GM06990 (cell line): ENCODE measurements at regions not wholly inside any gene's neighbourhood (a gene's known extent, or its start where the extent isn't known, plus 50 kb on each side); places are given as distances from the start of the nearest gene placed in this dataset.

Source experiments
- DNase-seq: peaks from one replicate; pipeline ENCODE4 v3.0.0-alpha.2; 2011; ENCODE audit not compliant: insufficient read length; ENCODE audit errors: extremely low read depth
- H3K27me3 ChIP-seq: replicated peaks from 2 replicates; pipeline ENCODE4 v1.6.0; 2011; ENCODE audit warnings: low read length; ENCODE audit not compliant: control insufficient read depth, insufficient read depth
- H3K36me3 ChIP-seq: 2 replicates; pipeline ENCODE4 v1.5.1; 2011; ENCODE audit warnings: low read length; ENCODE audit not compliant: control insufficient read depth, insufficient read depth
- H3K4me3 ChIP-seq: replicated peaks from 2 replicates; pipeline ENCODE4 v1.5.1; 2011; ENCODE audit warnings: low read depth, mild to moderate bottlenecking, control low read depth, low read length
- TF ChIP-seq, protein P1 (sequence below): IDR thresholded peaks from 2 replicates; pipeline ENCODE4 v1.5.1; 2011; ENCODE audit warnings: low read length, control low read depth, mild to moderate bottlenecking, inconsistent platforms; ENCODE audit not compliant: insufficient read depth, poor library complexity, severe bottlenecking

DNA sequence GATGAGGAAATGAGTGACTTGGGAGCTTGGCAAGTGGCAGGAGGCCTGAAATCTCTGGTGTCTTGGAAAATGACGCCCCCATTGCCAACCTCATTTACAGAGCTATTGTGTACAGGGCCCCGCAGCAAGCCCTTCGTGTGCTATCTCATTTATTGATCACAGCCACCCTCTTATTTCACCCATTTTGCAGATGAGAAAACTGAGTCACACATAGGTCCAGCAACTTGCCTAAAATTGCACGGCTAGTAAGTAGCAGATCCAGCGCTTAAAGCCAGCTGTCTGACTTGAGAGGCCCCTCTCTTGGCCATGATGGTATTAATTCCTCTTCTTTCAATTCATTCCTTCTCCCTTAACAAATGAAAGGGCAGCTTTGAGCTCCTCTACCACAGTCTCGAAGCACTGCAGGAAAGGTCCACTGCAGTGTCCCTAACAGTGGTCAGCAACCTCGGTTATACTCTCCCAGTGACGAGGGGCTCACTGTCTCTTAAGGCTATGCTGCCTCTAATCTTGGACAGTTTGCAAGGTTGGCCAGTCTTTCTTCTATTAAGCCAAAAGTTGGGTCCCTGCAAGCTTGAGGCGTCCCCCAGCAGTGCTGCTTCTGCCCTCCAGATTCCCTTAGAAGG, 162.2 kb downstream of the COPRS start:
- no peak for DNase-seq
- TF ChIP-seq, protein P1, sequence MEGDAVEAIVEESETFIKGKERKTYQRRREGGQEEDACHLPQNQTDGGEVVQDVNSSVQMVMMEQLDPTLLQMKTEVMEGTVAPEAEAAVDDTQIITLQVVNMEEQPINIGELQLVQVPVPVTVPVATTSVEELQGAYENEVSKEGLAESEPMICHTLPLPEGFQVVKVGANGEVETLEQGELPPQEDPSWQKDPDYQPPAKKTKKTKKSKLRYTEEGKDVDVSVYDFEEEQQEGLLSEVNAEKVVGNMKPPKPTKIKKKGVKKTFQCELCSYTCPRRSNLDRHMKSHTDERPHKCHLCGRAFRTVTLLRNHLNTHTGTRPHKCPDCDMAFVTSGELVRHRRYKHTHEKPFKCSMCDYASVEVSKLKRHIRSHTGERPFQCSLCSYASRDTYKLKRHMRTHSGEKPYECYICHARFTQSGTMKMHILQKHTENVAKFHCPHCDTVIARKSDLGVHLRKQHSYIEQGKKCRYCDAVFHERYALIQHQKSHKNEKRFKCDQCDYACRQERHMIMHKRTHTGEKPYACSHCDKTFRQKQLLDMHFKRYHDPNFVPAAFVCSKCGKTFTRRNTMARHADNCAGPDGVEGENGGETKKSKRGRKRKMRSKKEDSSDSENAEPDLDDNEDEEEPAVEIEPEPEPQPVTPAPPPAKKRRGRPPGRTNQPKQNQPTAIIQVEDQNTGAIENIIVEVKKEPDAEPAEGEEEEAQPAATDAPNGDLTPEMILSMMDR: no peak
- no peaks in the 10 kb centered on the region for H3K36me3 ChIP-seq
- no peak overlapping the region for H3K4me3 ChIP-seq
- no peaks in the 10 kb centered on the region for H3K27me3 ChIP-seq

DNA sequence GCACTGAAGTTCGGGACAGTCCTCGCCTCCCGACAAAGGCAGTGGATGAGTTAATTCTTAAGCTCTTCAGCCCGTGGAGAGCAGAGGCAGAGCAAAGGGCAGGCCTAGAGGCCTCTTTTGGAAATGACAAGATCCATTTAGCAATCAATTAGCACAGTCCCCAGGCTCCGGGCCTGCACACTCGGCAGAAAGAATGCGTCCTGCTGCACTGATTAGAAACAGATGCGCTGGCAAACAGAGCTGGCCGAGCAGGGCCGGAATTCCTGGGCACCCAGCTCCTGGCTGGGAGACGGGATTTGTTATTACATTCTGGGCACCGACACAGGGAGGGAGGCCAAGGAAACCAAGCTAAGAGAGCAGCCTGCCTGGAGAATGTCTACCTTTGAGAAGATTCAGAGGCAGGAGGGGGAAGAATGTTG, 162.9 kb downstream of the COPRS start:
- no peak for DNase-seq
- Histone ChIP-seq H3K36me3 (no peaks in the 10 kb centered on the region), H3K4me3 (no peak overlapping the region), H3K27me3 (no peaks in the 10 kb centered on the region)
- TF ChIP-seq, protein P1: no peak

DNA sequence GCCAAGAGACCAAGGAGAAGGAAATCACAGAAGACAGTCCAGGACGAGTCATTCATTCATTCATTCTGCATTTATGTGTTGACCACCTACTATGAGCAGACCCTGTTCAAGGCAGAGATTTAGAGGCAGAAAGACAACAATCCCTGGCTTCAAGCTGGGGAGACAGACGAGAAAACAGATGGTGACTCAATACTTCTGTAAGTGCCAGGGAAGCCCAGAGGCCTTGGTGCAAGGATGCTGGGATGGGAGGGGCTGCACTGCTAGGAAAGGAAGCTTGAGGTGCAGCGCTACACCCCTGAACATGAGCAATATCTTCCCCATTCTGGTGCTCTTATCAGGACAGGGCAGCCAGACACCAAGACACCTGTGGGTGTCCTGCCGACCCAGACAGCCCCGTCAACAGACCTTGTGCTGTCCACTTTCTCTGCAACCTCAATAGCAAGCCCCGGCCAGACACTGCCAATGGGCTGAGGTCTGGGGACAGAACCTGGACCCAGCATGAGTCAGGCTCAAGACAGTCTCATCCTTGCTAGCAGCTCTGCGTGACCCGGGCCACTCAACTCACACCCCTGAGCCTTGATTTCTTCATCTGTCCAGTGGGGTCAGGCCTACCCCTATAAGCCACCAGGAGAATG, 163.5 kb downstream of the COPRS start:
- DNase-seq: no peak
- Histone ChIP-seq H3K36me3 (no peaks in the 10 kb centered on the region), H3K4me3 (no peak overlapping the region), H3K27me3 (no peaks in the 10 kb centered on the region)
- TF ChIP-seq, protein P1: no peak

DNA sequence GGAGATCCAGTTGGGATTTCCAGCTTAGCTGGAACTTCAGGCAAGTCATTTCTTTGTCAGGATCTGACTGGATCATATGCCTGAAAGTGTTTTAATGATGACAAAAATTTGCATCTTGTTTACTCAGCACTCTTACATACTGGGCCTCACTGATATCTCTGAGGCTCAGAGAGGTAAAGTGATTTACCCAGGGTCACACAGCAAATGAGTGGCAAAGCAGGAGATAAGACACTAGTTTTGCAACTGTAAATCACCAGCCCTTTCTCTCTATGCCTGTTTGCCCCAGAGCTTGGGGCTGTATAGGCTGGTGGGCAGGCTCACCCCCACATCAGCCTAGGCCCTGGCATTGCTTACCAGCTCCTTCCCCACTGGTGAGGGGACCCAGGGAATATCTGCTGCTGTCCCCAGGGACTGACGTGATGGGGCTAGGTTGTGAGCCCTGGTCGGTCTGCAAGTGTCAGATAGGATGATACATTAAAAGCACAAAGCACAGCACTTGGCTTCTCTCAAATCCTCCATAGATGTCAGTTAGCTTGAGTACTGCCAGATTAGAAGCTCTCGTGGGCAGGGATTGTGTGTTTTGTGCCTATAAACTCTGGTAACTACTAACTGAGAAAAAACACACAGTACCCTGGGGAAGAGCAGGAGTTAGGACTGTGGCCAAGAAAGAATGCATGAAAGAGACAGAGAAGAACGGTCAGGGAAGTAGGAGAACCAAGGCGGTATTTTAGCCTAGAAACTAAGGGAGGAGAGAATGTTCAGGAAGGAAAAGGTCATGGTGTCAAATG, 165.4 kb downstream of the COPRS start:
- H3K27me3 ChIP-seq: no peaks in the 10 kb centered on the region
- no peaks in the 10 kb centered on the region for H3K36me3 ChIP-seq
- no peak for DNase-seq
- TF ChIP-seq, protein P1: no peak
- no peak overlapping the region for H3K4me3 ChIP-seq

DNA sequence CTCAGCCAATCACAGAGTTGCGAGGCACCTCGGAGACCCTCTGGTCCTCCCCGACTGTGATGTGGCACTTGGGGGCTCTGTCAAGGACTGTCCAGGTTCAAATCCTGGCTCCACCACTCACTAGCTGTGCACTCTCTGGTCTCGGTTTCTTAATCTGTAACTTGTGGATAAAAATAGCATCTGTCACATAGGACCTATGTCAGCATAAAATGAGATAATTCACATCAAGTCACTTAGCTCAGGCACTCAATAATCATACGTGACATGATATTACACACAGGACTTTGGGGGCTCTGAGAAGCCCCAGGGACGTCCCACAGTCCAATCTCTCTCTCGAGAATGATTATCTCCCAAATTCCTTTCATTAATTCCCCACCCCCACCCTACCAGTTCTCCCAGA, 166.4 kb downstream of the COPRS start:
- TF ChIP-seq, protein P1: no peak
- no peaks in the 10 kb centered on the region for H3K36me3 ChIP-seq
- DNase-seq: no peak
- no peak overlapping the region for H3K4me3 ChIP-seq
- no peaks in the 10 kb centered on the region for H3K27me3 ChIP-seq
